IMR-90 (cell line): ENCODE measurements at regions not wholly inside any gene's neighbourhood (a gene's known extent, or its start where the extent isn't known, plus 50 kb on each side); places are given as distances from the start of the nearest gene placed in this dataset.

Experiments used
- BHLHE40 ChIP-seq: fragments of 150-350 bp; IDR thresholded peaks from 2 replicates; pipeline ENCODE4 v1.6.1; 2016; ENCODE audit warnings: mild to moderate bottlenecking, low read depth, low read length
- CEBPB ChIP-seq: IDR thresholded peaks from 2 replicates; pipeline ENCODE4 v1.6.1; 2012; ENCODE audit warnings: low read depth, low read length, improper control_type of control experiment
- FOS ChIP-seq: fragments of 150-350 bp; IDR thresholded peaks from 2 replicates; pipeline ENCODE4 v1.6.1; 2016; ENCODE audit warnings: low read depth, low read length
- NFE2L2 ChIP-seq: fragments of 150-350 bp; IDR thresholded peaks from 2 replicates; pipeline ENCODE4 v1.6.1; 2016; ENCODE audit warnings: low read depth, mild to moderate bottlenecking, low read length
- TF ChIP-seq, protein P1 (sequence below): conservative IDR thresholded peaks from 2 replicates; pipeline ENCODE4 v1.5.1; 2012; ENCODE audit warnings: mild to moderate bottlenecking, low read depth, low read length, improper control_type of control experiment

DNA sequence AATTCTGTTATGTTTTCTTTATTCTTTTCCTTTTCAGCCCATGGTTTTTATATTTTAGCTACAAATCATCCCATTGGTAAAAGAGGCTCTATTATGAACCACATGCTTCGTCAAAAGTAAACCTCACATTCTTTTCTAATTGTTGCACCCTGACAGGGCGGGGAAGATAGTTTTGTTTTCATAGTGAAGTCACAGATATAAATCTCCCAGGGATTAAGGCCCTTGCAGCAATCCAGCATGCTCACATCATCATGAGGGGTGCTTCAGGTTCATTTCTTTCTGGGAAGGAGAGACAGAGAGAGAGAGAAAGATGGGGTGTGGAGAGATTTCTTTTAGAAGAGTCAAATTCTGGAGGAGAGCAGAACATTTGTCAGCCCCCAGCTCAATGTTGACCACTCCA, 124.5 kb upstream of the CDC42EP3 start:
- no peak for TF ChIP-seq FOS
- no peak for TF ChIP-seq NFE2L2
- TF ChIP-seq, protein P1, sequence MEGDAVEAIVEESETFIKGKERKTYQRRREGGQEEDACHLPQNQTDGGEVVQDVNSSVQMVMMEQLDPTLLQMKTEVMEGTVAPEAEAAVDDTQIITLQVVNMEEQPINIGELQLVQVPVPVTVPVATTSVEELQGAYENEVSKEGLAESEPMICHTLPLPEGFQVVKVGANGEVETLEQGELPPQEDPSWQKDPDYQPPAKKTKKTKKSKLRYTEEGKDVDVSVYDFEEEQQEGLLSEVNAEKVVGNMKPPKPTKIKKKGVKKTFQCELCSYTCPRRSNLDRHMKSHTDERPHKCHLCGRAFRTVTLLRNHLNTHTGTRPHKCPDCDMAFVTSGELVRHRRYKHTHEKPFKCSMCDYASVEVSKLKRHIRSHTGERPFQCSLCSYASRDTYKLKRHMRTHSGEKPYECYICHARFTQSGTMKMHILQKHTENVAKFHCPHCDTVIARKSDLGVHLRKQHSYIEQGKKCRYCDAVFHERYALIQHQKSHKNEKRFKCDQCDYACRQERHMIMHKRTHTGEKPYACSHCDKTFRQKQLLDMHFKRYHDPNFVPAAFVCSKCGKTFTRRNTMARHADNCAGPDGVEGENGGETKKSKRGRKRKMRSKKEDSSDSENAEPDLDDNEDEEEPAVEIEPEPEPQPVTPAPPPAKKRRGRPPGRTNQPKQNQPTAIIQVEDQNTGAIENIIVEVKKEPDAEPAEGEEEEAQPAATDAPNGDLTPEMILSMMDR: no peak
- peak; percentile 63 for TF ChIP-seq CEBPB
- no peak for TF ChIP-seq BHLHE40
